Kidney epithelial cell (primary cell): ENCODE measurements at regions not wholly inside any gene's neighbourhood (a gene's known extent, or its start where the extent isn't known, plus 50 kb on each side); places are given as distances from the start of the nearest gene placed in this dataset.

Experiments used
- DNase-seq: peaks from one replicate; pipeline ENCODE4 v3.0.0-alpha.2; 2010; ENCODE audit warnings: low read depth
- H3K27me3 ChIP-seq: 2 replicates; pipeline ENCODE4 v1.6.0; 2011; ENCODE audit warnings: low read length; ENCODE audit not compliant: control insufficient read depth, insufficient read depth
- H3K36me3 ChIP-seq: 2 replicates; pipeline ENCODE4 v1.5.1; 2011; ENCODE audit warnings: low read length; ENCODE audit not compliant: control insufficient read depth, insufficient read depth
- H3K4me3 ChIP-seq: 2 replicates; pipeline ENCODE4 v1.5.1; 2011; ENCODE audit warnings: low read depth, mild to moderate bottlenecking, control low read depth, low read length
- TF ChIP-seq, protein P1 (sequence below): IDR thresholded peaks from 2 replicates; pipeline ENCODE4 v1.5.1; 2011; ENCODE audit warnings: mild to moderate bottlenecking, moderate library complexity, low read length, control low read depth, inconsistent platforms; ENCODE audit not compliant: insufficient read depth, poor library complexity, severe bottlenecking

GRCh38 chr12:65517656-65518210, 239.2 kb downstream of the MSRB3 start:
- no peak overlapping the region for H3K4me3 ChIP-seq
- no peaks in the 10 kb centered on the region for H3K36me3 ChIP-seq
- no peaks in the 10 kb centered on the region for H3K27me3 ChIP-seq
- no peak for DNase-seq
- TF ChIP-seq, protein P1, sequence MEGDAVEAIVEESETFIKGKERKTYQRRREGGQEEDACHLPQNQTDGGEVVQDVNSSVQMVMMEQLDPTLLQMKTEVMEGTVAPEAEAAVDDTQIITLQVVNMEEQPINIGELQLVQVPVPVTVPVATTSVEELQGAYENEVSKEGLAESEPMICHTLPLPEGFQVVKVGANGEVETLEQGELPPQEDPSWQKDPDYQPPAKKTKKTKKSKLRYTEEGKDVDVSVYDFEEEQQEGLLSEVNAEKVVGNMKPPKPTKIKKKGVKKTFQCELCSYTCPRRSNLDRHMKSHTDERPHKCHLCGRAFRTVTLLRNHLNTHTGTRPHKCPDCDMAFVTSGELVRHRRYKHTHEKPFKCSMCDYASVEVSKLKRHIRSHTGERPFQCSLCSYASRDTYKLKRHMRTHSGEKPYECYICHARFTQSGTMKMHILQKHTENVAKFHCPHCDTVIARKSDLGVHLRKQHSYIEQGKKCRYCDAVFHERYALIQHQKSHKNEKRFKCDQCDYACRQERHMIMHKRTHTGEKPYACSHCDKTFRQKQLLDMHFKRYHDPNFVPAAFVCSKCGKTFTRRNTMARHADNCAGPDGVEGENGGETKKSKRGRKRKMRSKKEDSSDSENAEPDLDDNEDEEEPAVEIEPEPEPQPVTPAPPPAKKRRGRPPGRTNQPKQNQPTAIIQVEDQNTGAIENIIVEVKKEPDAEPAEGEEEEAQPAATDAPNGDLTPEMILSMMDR: no peak

GRCh38 chr12:65518771-65519170, 240.3 kb downstream of the MSRB3 start:
- DNase-seq: no peak
- no peak overlapping the region for H3K4me3 ChIP-seq
- no peaks in the 10 kb centered on the region for H3K36me3 ChIP-seq
- TF ChIP-seq, protein P1: no peak
- no peaks in the 10 kb centered on the region for H3K27me3 ChIP-seq

GRCh38 chr12:65520658-65521057, 242.2 kb downstream of the MSRB3 start:
- Histone ChIP-seq H3K36me3 (no peaks in the 10 kb centered on the region), H3K27me3 (no peaks in the 10 kb centered on the region), H3K4me3 (no peak overlapping the region)
- TF ChIP-seq, protein P1: no peak
- DNase-seq: no peak

- no peak for DNase-seq
- Histone ChIP-seq H3K4me3 (no peak overlapping the region), H3K36me3 (no peaks in the 10 kb centered on the region), H3K27me3 (no peaks in the 10 kb centered on the region)
- TF ChIP-seq, protein P1: no peak
These were observed 244.7 kb downstream of the MSRB3 start for GRCh38 chr12:65522956-65523860.

- Histone ChIP-seq H3K4me3 (no peak overlapping the region), H3K27me3 (no peaks in the 10 kb centered on the region), H3K36me3 (no peaks in the 10 kb centered on the region)
- TF ChIP-seq, protein P1: no peak
- no peak for DNase-seq
These were observed 246.2 kb downstream of the MSRB3 start for GRCh38 chr12:65524666-65525065.
